MM.1S (cell line): ENCODE measurements at regions not wholly inside any gene's neighbourhood (a gene's known extent, or its start where the extent isn't known, plus 50 kb on each side); places are given as distances from the start of the nearest gene placed in this dataset.

Source experiments
- DNase-seq: peaks from one replicate; pipeline ENCODE4 v3.0.0-alpha.2; 2015
- H2AFZ ChIP-seq: fragments of 300-600 bp; sonication (generic); 2 replicates; pipeline ENCODE4 v1.6.0; 2016; ENCODE audit warnings: antibody characterized with exemption, low read length
- H3F3A ChIP-seq: fragments of 300-600 bp; sonication (generic); 2 replicates; pipeline ENCODE4 v1.6.1; 2016; ENCODE audit warnings: mild to moderate bottlenecking, antibody characterized with exemption, low read length, moderate library complexity, mixed read lengths; ENCODE audit not compliant: insufficient read depth
- H3K27ac ChIP-seq: fragments of 300-600 bp; sonication (generic); 2 replicates; pipeline ENCODE4 v1.5.1; 2016; ENCODE audit warnings: mild to moderate bottlenecking, low read length
- H3K27me3 ChIP-seq: fragments of 300-600 bp; sonication (generic); replicated peaks from 2 replicates; pipeline ENCODE4 v1.6.0; 2016; ENCODE audit warnings: low read length; ENCODE audit not compliant: insufficient read depth
- H3K36me3 ChIP-seq: fragments of 300-600 bp; sonication (generic); replicated peaks from 2 replicates; pipeline ENCODE4 v1.6.1; 2016; ENCODE audit warnings: mild to moderate bottlenecking, low read length, mixed read lengths; ENCODE audit not compliant: insufficient read depth
- H3K4me1 ChIP-seq: fragments of 300-600 bp; sonication (generic); 2 replicates; pipeline ENCODE4 v1.6.1; 2016; ENCODE audit warnings: low read length, mixed read lengths
- H3K4me2 ChIP-seq: fragments of 300-600 bp; sonication (generic); 2 replicates; pipeline ENCODE4 v1.6.0; 2016; ENCODE audit warnings: low read depth, low read length
- H3K4me3 ChIP-seq: fragments of 300-600 bp; sonication (generic); 2 replicates; pipeline ENCODE4 v1.5.1; 2016; ENCODE audit warnings: low read length, mixed read lengths
- H3K79me2 ChIP-seq: fragments of 300-600 bp; sonication (generic); 2 replicates; pipeline ENCODE4 v1.6.1; 2016; ENCODE audit warnings: mixed run types, low read length, mixed read lengths
- H3K9ac ChIP-seq: fragments of 300-600 bp; sonication (generic); 2 replicates; pipeline ENCODE4 v1.6.1; 2016; ENCODE audit warnings: low read length, mixed read lengths
- H3K9me2 ChIP-seq: fragments of 300-600 bp; sonication (generic); replicated peaks from 2 replicates; pipeline ENCODE4 v1.6.1; 2016; ENCODE audit warnings: mild to moderate bottlenecking, low read length, mixed read lengths; ENCODE audit not compliant: insufficient read depth
- H3K9me3 ChIP-seq: fragments of 300-600 bp; sonication (generic); replicated peaks from 2 replicates; pipeline ENCODE4 v1.6.1; 2016; ENCODE audit warnings: mild to moderate bottlenecking, low read length, mixed read lengths; ENCODE audit not compliant: insufficient read depth
- H4K20me1 ChIP-seq: fragments of 300-600 bp; sonication (generic); 2 replicates; pipeline ENCODE4 v1.6.1; 2016; ENCODE audit warnings: mild to moderate bottlenecking, low read length, moderate library complexity, mixed read lengths; ENCODE audit not compliant: insufficient read depth
- CTCF ChIP-seq: fragments of 300-600 bp; sonication (generic); IDR thresholded peaks from 2 replicates; pipeline ENCODE4 v1.5.1; 2016; ENCODE audit warnings: antibody characterized with exemption, low read length, mixed read lengths
- EZH2 ChIP-seq: fragments of 300-600 bp; sonication (generic); optimal IDR thresholded peaks from 2 replicates; pipeline ENCODE3; 2017; ENCODE audit warnings: low read depth, mild to moderate bottlenecking, antibody characterized with exemption, low read length, mixed read lengths
- EZH2phosphoT487 ChIP-seq: fragments of 300-600 bp; sonication (generic); IDR thresholded peaks from 2 replicates; pipeline ENCODE4 v1.6.1; 2018; ENCODE audit warnings: antibody characterized with exemption, low read length

- Histone ChIP-seq H3K27me3 (no peaks in the 10 kb centered on the region), H3K9me3 (no peaks in the 10 kb centered on the region), H3K36me3 (no peaks in the 10 kb centered on the region), H3K27ac (no peak overlapping the region), H2AFZ (no peak overlapping the region), H3K4me2 (no peak overlapping the region), H3F3A (no peaks in the 10 kb centered on the region), H3K4me3 (no peak overlapping the region), H3K79me2 (no peaks in the 10 kb centered on the region), H3K9me2 (no peaks in the 10 kb centered on the region), H3K9ac (no peak overlapping the region), H4K20me1 (no peaks in the 10 kb centered on the region), H3K4me1 (no peaks in the 10 kb centered on the region)
- DNase-seq, result no peak
- no peak for TF ChIP-seq EZH2
- no peak for TF ChIP-seq EZH2phosphoT487
- no peak for TF ChIP-seq CTCF
Measured at GRCh38 chr14:98951521-98952152, 320.4 kb downstream of the BCL11B start.

- Histone ChIP-seq H4K20me1 (no peaks in the 10 kb centered on the region), H2AFZ (no peak overlapping the region), H3K9me3 (no peaks in the 10 kb centered on the region), H3K79me2 (no peaks in the 10 kb centered on the region), H3K27me3 (no peaks in the 10 kb centered on the region), H3K9ac (no peak overlapping the region), H3K4me3 (no peak overlapping the region), H3K36me3 (no peaks in the 10 kb centered on the region), H3K4me1 (no peaks in the 10 kb centered on the region), H3K27ac (no peak overlapping the region), H3K9me2 (no peaks in the 10 kb centered on the region), H3F3A (no peaks in the 10 kb centered on the region), H3K4me2 (no peak overlapping the region)
- no peak for DNase-seq
- TF ChIP-seq EZH2 (no peak), CTCF (no peak), EZH2phosphoT487 (no peak)
Measured at GRCh38 chr14:98952593-98953350, 319.2 kb downstream of the BCL11B start.

GRCh38 chr14:98953551-98954348 lies 318.2 kb downstream of the BCL11B start:
- DNase-seq, result no peak
- Histone ChIP-seq H3K36me3 (no peaks in the 10 kb centered on the region), H3K4me2 (no peak overlapping the region)

More at GRCh38 chr14:98953551-98954348, 318.2 kb downstream of the BCL11B start:
- Histone ChIP-seq H3K9me3 (no peaks in the 10 kb centered on the region), H3K27me3 (no peaks in the 10 kb centered on the region), H3K4me1 (no peaks in the 10 kb centered on the region), H4K20me1 (no peaks in the 10 kb centered on the region), H3F3A (no peaks in the 10 kb centered on the region), H3K4me3 (no peak overlapping the region), H3K9ac (no peak overlapping the region), H3K27ac (no peak overlapping the region), H3K79me2 (no peaks in the 10 kb centered on the region), H3K9me2 (no peaks in the 10 kb centered on the region), H2AFZ (no peak overlapping the region)
- TF ChIP-seq CTCF (no peak), EZH2 (no peak), EZH2phosphoT487 (no peak)
